B cell (primary cell): ENCODE measurements at regions not wholly inside any gene's neighbourhood (a gene's known extent, or its start where the extent isn't known, plus 50 kb on each side); places are given as distances from the start of the nearest gene placed in this dataset.

Experiments
- CTCF ChIP-seq: fragments of 200-600 bp; IDR thresholded peaks from one replicate; pipeline ENCODE4 v1.8.0; 2022; ENCODE audit warnings: antibody characterized with exemption, mild to moderate bottlenecking
- EZH2 ChIP-seq: IDR thresholded peaks from 2 replicates; pipeline ENCODE4 v1.6.1; 2012; ENCODE audit warnings: borderline replicate concordance, low read depth, mild to moderate bottlenecking, moderate library complexity, low read length; ENCODE audit not compliant: insufficient read depth, poor library complexity, severe bottlenecking

- TF ChIP-seq CTCF (no peak), EZH2 (no peak)
These were observed 88.6 kb downstream of the FOXA2 start for GRCh38 chr20:22495789-22496188.
